Keratinocyte (primary cell): ENCODE measurements at regions not wholly inside any gene's neighbourhood (a gene's known extent, or its start where the extent isn't known, plus 50 kb on each side); places are given as distances from the start of the nearest gene placed in this dataset.

ENCODE experiments used
- DNase-seq: peaks from one replicate; pipeline ENCODE4 v3.0.0-alpha.2; 2011; ENCODE audit warnings: low read depth, missing footprints, low spot score
- FAIRE-seq: peaks from 2 replicates; lab custom pipeline; 2011; peaks lifted over from hg19 to GRCh38; lab: Jason Lieb, UNC
- H2AFZ ChIP-seq: 2 replicates; pipeline ENCODE4 v1.6.0; 2012; ENCODE audit warnings: low read length, control low read depth, inconsistent platforms; ENCODE audit not compliant: control insufficient read depth
- H3K27ac ChIP-seq: 2 replicates; pipeline ENCODE4 v1.5.1; 2011; ENCODE audit warnings: low read length; ENCODE audit not compliant: control insufficient read depth, insufficient read depth
- H3K27me3 ChIP-seq: 3 replicates; pipeline ENCODE4 v1.6.0; 2011; ENCODE audit warnings: low read length; ENCODE audit not compliant: control insufficient read depth, insufficient read depth; ENCODE audit errors: extremely low read depth
- H3K36me3 ChIP-seq, 2 experiments: 2 replicates in 1 of 2; 3 replicates in 1 of 2; pipeline ENCODE4 v1.5.1; 2011; ENCODE audit warnings: low read length in 2 of 2, mild to moderate bottlenecking in 1 of 2; ENCODE audit not compliant: control insufficient read depth in 2 of 2, insufficient read depth in 2 of 2; ENCODE audit errors: extremely low read depth in 1 of 2
- H3K4me1 ChIP-seq: 3 replicates; pipeline ENCODE4 v1.5.1; 2011; ENCODE audit warnings: low read length; ENCODE audit not compliant: control insufficient read depth, insufficient read depth; ENCODE audit errors: extremely low read depth
- H3K4me2 ChIP-seq: 3 replicates; pipeline ENCODE4 v1.6.0; 2011; ENCODE audit warnings: low read depth, low read length; ENCODE audit not compliant: control insufficient read depth, insufficient read depth; ENCODE audit errors: extremely low read depth
- H3K4me3 ChIP-seq, 3 experiments: fragments of 200-600 bp in 1 of 3; sonication (generic) in 1 of 3; 2 replicates in 2 of 3; 3 replicates in 1 of 3; pipeline ENCODE4 v1.5.1; 2011 to 2016; ENCODE audit warnings: low read length in 3 of 3, mild to moderate bottlenecking in 3 of 3, control low read depth in 2 of 3, inconsistent platforms in 1 of 3, low read depth in 1 of 3, mixed read lengths in 1 of 3, mixed run types in 1 of 3, moderate library complexity in 1 of 3; ENCODE audit not compliant: control insufficient read depth in 2 of 3, insufficient read depth in 2 of 3; ENCODE audit errors: extremely low read depth in 1 of 3
- H3K79me2 ChIP-seq: 2 replicates; pipeline ENCODE4 v1.6.0; 2012; ENCODE audit warnings: low read length; ENCODE audit not compliant: control insufficient read depth, insufficient read depth
- H3K9ac ChIP-seq: 3 replicates; pipeline ENCODE4 v1.6.0; 2011; ENCODE audit warnings: low read length; ENCODE audit not compliant: control insufficient read depth, insufficient read depth; ENCODE audit errors: extremely low read depth
- H3K9me1 ChIP-seq: 3 replicates; pipeline ENCODE4 v1.6.0; 2011; ENCODE audit warnings: low read length; ENCODE audit not compliant: control insufficient read depth, insufficient read depth; ENCODE audit errors: extremely low read depth
- H3K9me3 ChIP-seq: 2 replicates; pipeline ENCODE4 v1.5.1; 2012; ENCODE audit warnings: low read depth, low read length; ENCODE audit not compliant: control insufficient read depth
- H4K20me1 ChIP-seq: 3 replicates; pipeline ENCODE4 v1.6.0; 2011; ENCODE audit warnings: low read length; ENCODE audit not compliant: control insufficient read depth, insufficient read depth; ENCODE audit errors: extremely low read depth
- EZH2 ChIP-seq: IDR thresholded peaks from one replicate; pipeline ENCODE4 v1.6.1; 2012; ENCODE audit warnings: inconsistent platforms, mild to moderate bottlenecking, low read length, moderate library complexity
- dilution Hi-C: fragments of 300-500 bp; cut with MboI; formaldehyde crosslinking; loops from one replicate; pipeline ENCODE4 v1.7.0; 2020; ENCODE audit warnings: low sequenced_read_pairs; ENCODE audit not compliant: extremely low pct_ligation_motif_present
- TF ChIP-seq, protein P1 (sequence below), 3 experiments: IDR thresholded peaks in 1 of 3; conservative IDR thresholded peaks in 1 of 3; optimal IDR thresholded peaks in 1 of 3; 2 replicates in 2 of 3; 3 replicates in 1 of 3; pipeline versions ENCODE3 to v1.5.1; 2011; ENCODE audit warnings: low read length in 3 of 3, mild to moderate bottlenecking in 3 of 3, moderate library complexity in 2 of 3, control low read depth in 1 of 3, inconsistent platforms in 1 of 3; ENCODE audit not compliant: insufficient read depth in 2 of 3; ENCODE audit errors: extremely low read depth in 1 of 3

- Histone ChIP-seq H3K4me3 (no peak overlapping the region), H3K27me3 (no peaks in the 10 kb centered on the region), H3K4me1 (no peaks in the 10 kb centered on the region), H3K9me1 (no peaks in the 10 kb centered on the region), H2AFZ (no peak overlapping the region), H3K36me3 (no peaks in the 10 kb centered on the region), H3K9ac (no peak overlapping the region), H3K79me2 (no peaks in the 10 kb centered on the region), H3K9me3 (no peaks in the 10 kb centered on the region), H3K4me2 (no peak overlapping the region), H3K27ac (no peak overlapping the region), H4K20me1 (no peaks in the 10 kb centered on the region)
- dilution Hi-C loops: no loop called here
- FAIRE-seq: no peak
- no peak for DNase-seq
- no peak for TF ChIP-seq EZH2
- TF ChIP-seq, protein P1, sequence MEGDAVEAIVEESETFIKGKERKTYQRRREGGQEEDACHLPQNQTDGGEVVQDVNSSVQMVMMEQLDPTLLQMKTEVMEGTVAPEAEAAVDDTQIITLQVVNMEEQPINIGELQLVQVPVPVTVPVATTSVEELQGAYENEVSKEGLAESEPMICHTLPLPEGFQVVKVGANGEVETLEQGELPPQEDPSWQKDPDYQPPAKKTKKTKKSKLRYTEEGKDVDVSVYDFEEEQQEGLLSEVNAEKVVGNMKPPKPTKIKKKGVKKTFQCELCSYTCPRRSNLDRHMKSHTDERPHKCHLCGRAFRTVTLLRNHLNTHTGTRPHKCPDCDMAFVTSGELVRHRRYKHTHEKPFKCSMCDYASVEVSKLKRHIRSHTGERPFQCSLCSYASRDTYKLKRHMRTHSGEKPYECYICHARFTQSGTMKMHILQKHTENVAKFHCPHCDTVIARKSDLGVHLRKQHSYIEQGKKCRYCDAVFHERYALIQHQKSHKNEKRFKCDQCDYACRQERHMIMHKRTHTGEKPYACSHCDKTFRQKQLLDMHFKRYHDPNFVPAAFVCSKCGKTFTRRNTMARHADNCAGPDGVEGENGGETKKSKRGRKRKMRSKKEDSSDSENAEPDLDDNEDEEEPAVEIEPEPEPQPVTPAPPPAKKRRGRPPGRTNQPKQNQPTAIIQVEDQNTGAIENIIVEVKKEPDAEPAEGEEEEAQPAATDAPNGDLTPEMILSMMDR (optimal IDR thresholded peaks at IDR 0.05 in 1 of 3, IDR thresholded peaks at IDR 0.05 in 1 of 3, conservative IDR thresholded peaks at IDR 0.05 in 1 of 3; ENCODE audit: extremely low read depth in 1 of 3, insufficient read depth in 2 of 3, low read length in 3 of 3): no peak
Observed at GRCh38 chr9:120043448-120043847, 536.5 kb downstream of the CDK5RAP2 start.

GRCh38 chr9:120040896-120041295 is 539.1 kb downstream of the CDK5RAP2 start:
- H2AFZ ChIP-seq: no peak overlapping the region
- no peaks in the 10 kb centered on the region for H3K36me3 ChIP-seq
- H3K79me2 ChIP-seq: no peaks in the 10 kb centered on the region
- no peaks in the 10 kb centered on the region for H3K9me3 ChIP-seq
- H3K9ac ChIP-seq: no peak overlapping the region
- H3K9me1 ChIP-seq: no peaks in the 10 kb centered on the region
- dilution Hi-C loops: no loop called here
- no peak for FAIRE-seq
- no peaks in the 10 kb centered on the region for H4K20me1 ChIP-seq
- DNase-seq: no peak
- no peak overlapping the region for H3K4me3 ChIP-seq
- no peaks in the 10 kb centered on the region for H3K4me1 ChIP-seq
- no peak overlapping the region for H3K27ac ChIP-seq
- no peaks in the 10 kb centered on the region for H3K27me3 ChIP-seq
- no peak overlapping the region for H3K4me2 ChIP-seq
- no peak for TF ChIP-seq EZH2
- TF ChIP-seq, protein P1 (optimal IDR thresholded peaks at IDR 0.05 in 1 of 3, IDR thresholded peaks at IDR 0.05 in 1 of 3, conservative IDR thresholded peaks at IDR 0.05 in 1 of 3; ENCODE audit: extremely low read depth in 1 of 3, insufficient read depth in 2 of 3, low read length in 3 of 3): no peak
